Effector memory CD8-positive, alpha-beta T cell (primary cell): ENCODE measurements at regions not wholly inside any gene's neighbourhood (a gene's known extent, or its start where the extent isn't known, plus 50 kb on each side); places are given as distances from the start of the nearest gene placed in this dataset.
"Not testable (repeated sequence)": the region's sequence is repeated elsewhere in the genome, so short reads cannot be mapped to it uniquely, and the experiment has no call there.

Experiments used
- ATAC-seq: fragments of 150-1000 bp; cut with Tn5 transposase; replicated peaks from 2 replicates; pipeline ENCODE4 v1.10.0; 2021; ENCODE audit warnings: mild to moderate bottlenecking, moderate library complexity
- DNase-seq, 3 experiments: peaks; one replicate each; pipeline ENCODE4 v3.0.0; 2021
- H3K27ac Mint-ChIP-seq, 2 donors: one replicate each; pipeline ENCODE4 v1.8.0; 2022; ENCODE audit warnings: mild to moderate bottlenecking in 2 of 2, mixed read lengths in 2 of 2, moderate library complexity in 2 of 2
- H3K27me3 Mint-ChIP-seq, 2 donors: one replicate each; pipeline ENCODE4 v1.8.0; 2022; ENCODE audit warnings: mixed read lengths in 2 of 2
- H3K36me3 Mint-ChIP-seq: one replicate; pipeline ENCODE4 v1.8.0; 2022; ENCODE audit warnings: mild to moderate bottlenecking, moderate library complexity, mixed read lengths; ENCODE audit not compliant: insufficient read depth
- H3K4me1 Mint-ChIP-seq, 2 donors: one replicate each; pipeline ENCODE4 v1.8.0; 2022; ENCODE audit warnings: low read depth in 2 of 2, mixed read lengths in 2 of 2
- H3K4me3 Mint-ChIP-seq, 2 donors: one replicate each; pipeline ENCODE4 v1.8.0; 2022; ENCODE audit warnings: mild to moderate bottlenecking in 2 of 2, mixed read lengths in 2 of 2, moderate library complexity in 2 of 2
- H3K9me3 Mint-ChIP-seq, 2 donors: one replicate each; pipeline ENCODE4 v1.8.0; 2022; ENCODE audit warnings: mixed read lengths in 2 of 2

DNA sequence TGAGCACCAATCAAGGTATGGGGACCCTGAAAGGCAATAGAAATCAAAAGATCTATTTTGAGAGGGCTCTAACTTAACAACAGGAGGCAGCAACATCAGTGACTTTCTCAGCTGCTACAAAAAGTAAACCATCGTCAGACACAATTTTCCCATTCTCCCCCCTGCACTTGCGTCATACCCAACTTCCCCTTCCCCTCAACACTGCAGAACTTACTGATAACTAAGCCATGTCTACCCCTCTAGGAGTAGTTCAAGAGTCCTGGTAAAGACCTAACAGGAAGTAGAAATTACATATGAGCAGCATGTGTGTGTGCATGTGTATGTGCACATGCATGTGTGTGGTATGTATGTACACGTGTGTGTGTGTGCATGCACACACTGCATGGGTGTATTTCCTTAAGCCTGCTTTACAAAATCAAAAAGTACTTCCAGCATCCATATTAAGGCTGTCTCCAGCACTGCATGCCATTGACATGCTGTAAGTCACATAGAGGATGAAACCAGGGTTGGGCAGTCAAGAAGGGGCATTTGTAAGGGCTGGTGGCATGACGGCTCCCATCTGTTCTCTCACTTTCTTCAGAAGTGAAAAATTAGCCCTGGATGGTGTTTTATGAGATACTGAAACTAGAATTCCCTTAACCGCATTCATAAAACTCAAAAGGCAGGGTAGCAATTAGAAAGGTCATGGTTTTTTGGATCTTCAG, 460.1 kb upstream of the RUNX1 start:
- no peak overlapping the region for H3K27ac Mint-ChIP-seq
- H3K9me3 Mint-ChIP-seq, result no peaks in the 10 kb centered on the region
- H3K4me3 Mint-ChIP-seq, result no peak overlapping the region
- peaks cover 61 to 78% of the 10 kb centered on the region in 2 donors for H3K27me3 Mint-ChIP-seq
- ATAC-seq (no peak), DNase-seq (no peak)
- H3K4me1 Mint-ChIP-seq, result no peaks in the 10 kb centered on the region
- no peaks in the 10 kb centered on the region for H3K36me3 Mint-ChIP-seq

DNA sequence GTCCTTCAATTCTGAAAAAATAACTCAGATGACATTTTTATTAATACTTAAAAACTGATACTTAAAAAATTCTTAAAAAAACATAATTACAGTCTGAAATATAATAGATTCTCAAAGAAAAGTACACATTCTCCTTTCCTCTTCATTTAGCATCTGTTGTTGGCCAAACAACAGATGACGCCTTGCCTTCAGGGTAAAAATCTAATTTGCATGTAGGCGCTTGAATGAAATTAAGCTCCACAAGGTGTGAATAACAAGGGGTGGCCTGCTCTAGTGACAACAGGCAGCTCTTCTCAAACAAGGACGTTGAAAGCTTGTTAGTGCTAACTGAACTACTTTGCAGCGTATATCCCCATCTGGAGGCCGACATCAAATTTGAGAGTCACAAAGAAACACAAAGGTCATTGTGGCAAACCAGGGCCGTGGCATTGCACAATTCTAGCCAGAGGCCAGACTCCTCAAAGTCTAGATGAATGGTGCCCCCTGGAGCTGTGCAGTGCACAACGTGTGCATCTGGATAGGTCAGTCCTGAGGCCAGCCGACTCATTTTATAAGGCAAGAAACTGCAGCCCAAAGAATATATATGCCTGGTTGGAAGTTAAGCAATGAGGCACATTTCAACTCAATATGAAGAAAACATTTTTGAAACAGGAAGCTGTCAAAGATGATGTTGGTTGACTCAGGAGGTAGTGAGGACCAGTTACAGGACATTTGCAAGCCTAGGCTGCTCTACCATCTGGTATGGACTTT, 459.2 kb upstream of the RUNX1 start:
- DNase-seq (no peak), ATAC-seq (no peak)
- H3K4me3 Mint-ChIP-seq, result no peak overlapping the region
- no peaks in the 10 kb centered on the region for H3K9me3 Mint-ChIP-seq
- H3K36me3 Mint-ChIP-seq, result no peaks in the 10 kb centered on the region
- H3K27me3 Mint-ChIP-seq, result peaks cover 66 to 79% of the 10 kb centered on the region in 2 donors
- no peak overlapping the region for H3K27ac Mint-ChIP-seq
- H3K4me1 Mint-ChIP-seq, result no peaks in the 10 kb centered on the region

DNA sequence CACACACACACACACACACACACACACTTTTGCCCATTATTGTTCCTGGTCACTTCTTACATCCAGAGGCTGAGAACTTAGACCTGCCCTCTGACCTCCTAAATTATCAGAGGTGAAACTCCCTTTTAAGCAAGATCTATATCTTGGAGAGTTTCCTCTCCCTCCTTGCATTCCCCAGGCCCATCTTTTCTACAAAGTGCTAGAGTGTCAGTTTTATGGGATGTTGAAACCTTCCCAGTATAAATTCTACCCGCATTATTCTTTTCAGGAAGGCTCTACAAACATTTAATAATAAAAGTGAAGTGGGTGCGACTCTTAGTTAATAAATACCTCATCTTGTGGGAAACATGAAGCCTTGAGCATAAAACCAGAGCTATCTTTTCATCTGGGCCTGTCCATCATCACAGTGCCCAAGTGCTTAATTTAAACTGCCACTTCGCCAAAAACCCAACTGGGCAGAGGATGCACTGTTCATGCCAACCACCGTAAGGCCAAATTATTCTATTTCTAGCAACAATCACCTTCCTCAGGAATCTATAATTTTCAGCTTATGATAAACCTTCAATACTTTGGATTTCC, 458.2 kb upstream of the RUNX1 start:
- no peaks in the 10 kb centered on the region for H3K36me3 Mint-ChIP-seq
- H3K27ac Mint-ChIP-seq, result no peak overlapping the region
- no peak for ATAC-seq
- H3K4me3 Mint-ChIP-seq, result no peak overlapping the region
- peaks cover 69 to 83% of the 10 kb centered on the region in 2 donors for H3K27me3 Mint-ChIP-seq
- no peaks in the 10 kb centered on the region for H3K4me1 Mint-ChIP-seq
- H3K9me3 Mint-ChIP-seq, result no peaks in the 10 kb centered on the region
- no peak for DNase-seq

DNA sequence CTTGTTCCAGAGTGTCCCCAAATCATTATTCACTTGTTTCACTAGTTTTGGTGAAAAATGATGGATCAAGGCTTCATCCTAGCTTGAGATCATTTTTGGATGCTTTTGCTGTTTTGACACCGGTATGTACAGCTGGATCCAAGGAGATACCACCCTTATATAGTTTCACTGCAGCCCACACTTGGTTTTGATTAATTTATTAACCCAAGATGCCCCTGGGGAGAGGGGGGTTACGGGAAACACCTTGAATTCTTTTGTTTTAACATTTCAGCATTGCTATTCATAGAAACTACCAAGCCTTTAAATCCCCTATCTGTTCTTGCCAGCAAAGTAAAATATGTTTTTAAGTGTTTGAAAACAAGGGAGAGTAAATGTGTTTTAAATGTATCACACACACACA, 457.7 kb upstream of the RUNX1 start:
- no peaks in the 10 kb centered on the region for H3K36me3 Mint-ChIP-seq
- no peaks in the 10 kb centered on the region for H3K4me1 Mint-ChIP-seq
- no peak overlapping the region for H3K27ac Mint-ChIP-seq
- no peak overlapping the region for H3K4me3 Mint-ChIP-seq
- DNase-seq (no peak), ATAC-seq (no peak)
- H3K27me3 Mint-ChIP-seq, result peaks cover 70 to 84% of the 10 kb centered on the region in 2 donors
- H3K9me3 Mint-ChIP-seq, result no peaks in the 10 kb centered on the region

DNA sequence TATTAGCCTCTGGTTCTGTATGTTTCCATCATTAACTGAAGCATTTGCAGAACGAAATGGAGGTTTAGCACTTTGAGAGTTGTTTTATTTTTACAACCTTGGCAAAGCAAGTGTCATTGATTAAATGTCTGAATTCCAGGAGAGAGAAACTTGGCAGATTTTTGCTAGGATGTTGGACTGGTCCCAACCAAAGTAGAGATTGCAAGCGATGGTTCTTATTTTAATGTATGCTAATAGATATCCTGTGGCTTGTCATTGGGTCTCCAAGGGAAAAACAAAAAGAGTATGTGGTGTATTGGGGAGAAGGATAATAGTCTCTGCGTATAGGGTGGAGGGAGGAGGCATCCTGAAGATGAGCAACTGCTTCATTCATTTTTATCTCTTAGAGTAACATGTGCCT, 457.2 kb upstream of the RUNX1 start:
- DNase-seq (no peak), ATAC-seq (no peak)
- H3K27ac Mint-ChIP-seq, result no peak overlapping the region
- H3K4me3 Mint-ChIP-seq, result no peak overlapping the region
- H3K27me3 Mint-ChIP-seq, result peaks cover 71 to 86% of the 10 kb centered on the region in 2 donors
- H3K9me3 Mint-ChIP-seq, result no peaks in the 10 kb centered on the region
- no peaks in the 10 kb centered on the region for H3K4me1 Mint-ChIP-seq
- H3K36me3 Mint-ChIP-seq, result no peaks in the 10 kb centered on the region

DNA sequence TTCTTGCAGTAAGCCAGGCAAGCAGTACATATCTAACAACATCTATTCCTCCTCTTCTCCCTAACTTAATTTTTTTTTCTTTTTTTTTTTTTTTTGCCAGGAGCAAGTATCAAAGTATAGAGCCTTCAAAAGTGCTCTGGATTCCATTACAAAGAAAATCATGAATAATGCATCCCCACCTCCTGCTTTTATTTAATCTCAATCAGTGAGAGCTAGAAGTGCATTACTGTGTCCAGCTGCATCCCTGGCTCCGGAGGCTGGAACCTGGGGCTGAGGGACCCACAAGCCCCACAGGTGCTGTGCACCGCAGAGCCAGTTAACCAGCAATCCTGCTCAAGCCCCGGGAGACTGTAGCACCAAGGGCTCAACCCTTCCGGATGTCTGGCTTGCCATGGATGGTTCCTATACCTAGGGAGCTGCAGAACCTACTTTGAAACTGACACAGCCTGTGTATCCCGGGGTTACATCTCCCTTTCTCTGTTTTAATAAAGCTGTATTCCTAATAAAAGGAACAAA, 455.9 kb upstream of the RUNX1 start:
- Mint-ChIP-seq H3K9me3 (no peaks in the 10 kb centered on the region), H3K27me3 (peaks cover 83 to 86% of the 10 kb centered on the region in 2 donors), H3K4me3 (no peak overlapping the region), H3K27ac (no peak overlapping the region), H3K4me1 (no peaks in the 10 kb centered on the region), H3K36me3 (no peaks in the 10 kb centered on the region)
- ATAC-seq (no peak), DNase-seq (no peak)

DNA sequence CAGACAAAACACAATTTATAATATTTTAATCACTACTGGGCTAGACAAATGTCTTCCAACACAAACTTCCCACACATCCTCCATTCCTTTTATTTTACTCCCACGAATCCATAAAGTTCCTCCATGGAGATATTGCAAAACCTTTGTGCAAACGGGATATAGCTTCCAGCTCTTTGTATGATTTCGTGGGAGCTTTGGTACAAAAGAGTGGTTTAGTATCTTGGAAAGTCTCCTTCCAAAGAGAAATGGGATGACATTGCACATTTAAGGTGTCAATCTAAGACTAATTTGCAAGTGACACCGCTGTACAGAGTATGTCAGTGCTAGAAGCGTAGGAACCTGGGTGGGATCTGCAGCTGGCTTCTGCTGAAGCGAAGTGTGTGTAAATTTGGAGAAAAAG, 455.2 kb upstream of the RUNX1 start:
- H3K9me3 Mint-ChIP-seq, result no peaks in the 10 kb centered on the region
- H3K36me3 Mint-ChIP-seq, result no peaks in the 10 kb centered on the region
- no peak for ATAC-seq
- H3K27me3 Mint-ChIP-seq, result peaks cover 79 to 80% of the 10 kb centered on the region in 2 donors
- no peaks in the 10 kb centered on the region for H3K4me1 Mint-ChIP-seq
- H3K4me3 Mint-ChIP-seq, result no peak overlapping the region
- DNase-seq, result no peak
- no peak overlapping the region for H3K27ac Mint-ChIP-seq

DNA sequence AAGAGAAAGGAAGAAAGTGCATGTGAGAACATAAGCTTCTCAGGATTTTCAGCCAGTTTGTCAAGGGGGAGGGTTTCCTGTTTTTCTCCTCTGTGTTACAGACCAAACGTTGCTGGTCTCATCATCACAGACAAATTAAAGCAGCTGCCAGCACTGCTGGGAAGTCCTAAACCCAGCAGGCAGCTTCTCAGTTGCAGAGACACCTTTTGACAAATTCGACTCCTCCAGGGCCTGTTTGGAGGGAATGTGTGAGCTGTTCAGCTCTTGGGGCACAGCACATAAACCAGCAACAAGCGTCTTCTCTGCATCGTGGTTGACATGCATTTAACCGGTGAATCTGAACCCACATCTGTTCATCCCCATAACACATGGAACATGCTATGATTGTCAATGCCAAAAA, 454.6 kb upstream of the RUNX1 start:
- Mint-ChIP-seq H3K4me3 (no peak overlapping the region), H3K9me3 (no peaks in the 10 kb centered on the region), H3K4me1 (no peaks in the 10 kb centered on the region), H3K27ac (no peak overlapping the region), H3K36me3 (no peaks in the 10 kb centered on the region), H3K27me3 (peaks cover 73 to 74% of the 10 kb centered on the region in 2 donors)
- ATAC-seq, result no peak
- no peak for DNase-seq

DNA sequence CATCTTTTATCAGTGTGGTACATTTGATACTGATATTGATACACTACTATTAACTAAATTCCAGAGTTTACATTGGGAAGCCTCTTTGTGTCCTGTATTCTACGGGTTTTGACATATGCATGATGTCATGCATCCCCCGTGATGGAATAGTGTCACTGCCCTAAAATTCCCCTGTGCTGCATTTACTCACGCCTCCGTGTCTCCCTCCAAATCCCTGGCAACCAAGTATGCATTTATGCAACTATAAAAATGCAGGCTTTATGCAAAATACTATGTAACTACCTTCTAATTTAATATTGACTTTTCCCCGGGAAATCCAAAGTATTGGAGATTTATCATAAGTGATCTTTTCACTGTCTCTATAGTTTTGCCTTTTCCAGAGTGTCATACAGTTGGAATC, 453.7 kb upstream of the RUNX1 start:
- Mint-ChIP-seq H3K9me3 (no peaks in the 10 kb centered on the region), H3K27me3 (peaks cover 69 to 70% of the 10 kb centered on the region in 2 donors), H3K36me3 (no peaks in the 10 kb centered on the region), H3K27ac (no peak overlapping the region), H3K4me1 (no peaks in the 10 kb centered on the region), H3K4me3 (no peak overlapping the region)
- DNase-seq (no peak), ATAC-seq (no peak)

DNA sequence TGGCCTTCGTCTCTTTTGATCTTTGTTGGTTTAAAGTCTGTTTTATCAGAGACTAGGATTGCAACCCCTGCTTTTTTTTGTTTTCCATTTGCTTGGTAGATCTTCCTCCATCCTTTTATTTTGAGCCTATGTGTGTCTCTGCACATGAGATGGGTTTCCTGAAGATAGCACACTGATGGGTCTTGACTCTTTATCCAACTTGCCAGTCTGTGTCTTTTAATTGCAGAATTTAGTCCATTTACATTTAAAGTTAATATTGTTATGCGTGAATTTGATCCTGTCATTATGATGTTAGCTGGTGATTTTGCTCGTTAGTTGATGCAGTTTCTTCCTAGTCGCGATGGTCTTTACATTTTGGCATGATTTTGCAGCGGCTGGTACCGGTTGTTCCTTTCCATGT, 448.4 kb upstream of the RUNX1 start:
- ATAC-seq, H3K9me3 Mint-ChIP-seq, H3K4me3 Mint-ChIP-seq, DNase-seq, H3K4me1 Mint-ChIP-seq, H3K36me3 Mint-ChIP-seq, H3K27ac Mint-ChIP-seq: not testable (repeated sequence)
- peaks cover 24 to 31% of the 10 kb centered on the region in 2 donors for H3K27me3 Mint-ChIP-seq

DNA sequence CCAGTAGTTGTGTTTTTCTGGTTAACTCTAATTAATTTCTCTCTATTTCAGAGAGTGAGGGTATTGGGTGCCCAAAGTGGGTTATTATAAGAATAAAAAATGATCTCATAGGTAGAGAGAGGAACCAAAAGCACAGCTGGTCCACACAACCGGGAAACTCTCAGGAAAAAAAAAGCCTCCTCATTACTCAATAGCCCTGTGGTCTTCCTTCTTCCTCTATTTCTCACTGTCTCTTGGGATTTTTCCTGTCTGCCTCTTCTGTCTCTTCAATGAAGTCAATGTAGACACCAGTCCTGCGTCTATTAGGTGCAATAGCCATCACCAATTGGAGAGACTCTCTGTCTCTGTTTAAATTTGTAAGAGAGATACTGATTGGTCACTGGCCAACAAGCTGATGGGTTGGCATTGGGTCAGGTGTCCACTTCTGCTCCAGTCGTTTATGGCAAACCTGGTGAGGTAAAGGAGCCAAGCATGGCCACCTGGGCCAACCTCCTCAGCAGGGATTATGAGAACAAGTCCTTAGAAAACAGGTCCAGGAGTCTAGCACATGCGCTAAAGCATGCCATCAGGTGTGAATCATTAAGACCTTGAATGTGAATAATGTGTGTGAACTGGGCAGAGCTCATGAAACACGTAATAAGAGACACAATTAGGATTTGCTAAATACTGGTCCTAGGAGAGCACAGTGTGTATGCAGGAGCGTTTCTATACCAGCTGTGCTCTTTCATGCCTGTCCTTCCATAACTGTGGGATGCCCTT, 443.0 kb upstream of the RUNX1 start:
- Mint-ChIP-seq H3K4me3 (no peak overlapping the region), H3K4me1 (no peaks in the 10 kb centered on the region), H3K36me3 (no peaks in the 10 kb centered on the region), H3K27me3 (peaks cover 32 to 43% of the 10 kb centered on the region in 2 donors), H3K9me3 (peaks cover 0 to 2% of the 10 kb centered on the region in 2 donors), H3K27ac (no peak overlapping the region)
- DNase-seq (no peak), ATAC-seq (no peak)

DNA sequence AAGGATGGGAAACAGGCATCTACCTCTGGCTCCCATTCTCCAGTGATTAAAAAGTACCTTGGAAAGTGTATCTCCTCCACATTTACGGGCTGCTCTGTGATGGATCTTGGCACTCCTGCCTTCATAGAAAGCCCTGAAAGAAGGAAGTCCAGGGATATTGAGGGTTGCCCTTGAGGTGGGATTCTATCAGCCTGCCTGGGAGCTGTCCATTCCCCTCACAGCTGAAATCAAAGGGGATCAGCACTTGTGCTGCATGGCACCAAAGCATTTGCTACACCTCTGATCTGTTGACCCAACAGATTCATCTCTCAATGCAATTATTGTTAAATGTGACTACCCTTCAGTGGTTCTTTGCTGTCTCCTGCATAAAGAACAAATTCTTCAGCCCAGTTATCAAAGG, 442.0 kb upstream of the RUNX1 start:
- H3K9me3 Mint-ChIP-seq, result peaks cover 0 to 2% of the 10 kb centered on the region in 2 donors
- no peak overlapping the region for H3K4me3 Mint-ChIP-seq
- H3K36me3 Mint-ChIP-seq, result no peaks in the 10 kb centered on the region
- no peaks in the 10 kb centered on the region for H3K4me1 Mint-ChIP-seq
- ATAC-seq (no peak), DNase-seq (no peak)
- no peak overlapping the region for H3K27ac Mint-ChIP-seq
- H3K27me3 Mint-ChIP-seq, result peaks cover 41 to 53% of the 10 kb centered on the region in 2 donors

DNA sequence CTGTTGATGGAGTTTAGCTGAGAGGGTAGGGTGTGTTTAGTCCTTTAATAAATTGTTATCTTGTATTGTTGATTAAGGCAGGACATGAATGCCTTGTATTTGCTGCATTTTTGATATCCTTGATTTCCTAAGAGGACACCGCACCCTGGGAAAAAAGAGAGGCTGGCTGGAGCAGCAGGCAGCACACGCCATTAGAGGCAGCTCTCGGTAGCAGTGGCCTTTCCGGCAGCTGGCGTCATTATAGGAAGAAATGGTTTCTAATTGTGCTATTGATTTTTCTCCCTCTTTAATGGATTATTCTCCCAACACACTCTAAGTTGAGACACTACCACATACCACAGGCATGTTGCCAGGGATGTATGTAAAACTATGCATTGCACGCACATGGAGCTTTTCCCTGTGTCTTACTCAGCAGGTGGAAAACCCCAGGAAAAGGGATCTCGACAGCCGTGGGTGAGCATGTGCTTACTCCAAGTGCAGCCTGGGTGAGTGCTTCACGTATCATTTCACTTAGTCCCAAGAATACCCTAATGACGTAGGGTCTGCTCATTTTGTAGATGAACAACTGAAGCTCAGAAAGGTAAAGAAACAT, 440.4 kb upstream of the RUNX1 start:
- Mint-ChIP-seq H3K4me1 (no peaks in the 10 kb centered on the region), H3K9me3 (peaks cover 0 to 2% of the 10 kb centered on the region in 2 donors), H3K27me3 (peaks cover 57 to 69% of the 10 kb centered on the region in 2 donors), H3K4me3 (no peak overlapping the region), H3K36me3 (no peaks in the 10 kb centered on the region), H3K27ac (no peak overlapping the region)
- DNase-seq (no peak), ATAC-seq (no peak)
